Panc1 (cell line): ENCODE measurements at regions not wholly inside any gene's neighbourhood (a gene's known extent, or its start where the extent isn't known, plus 50 kb on each side); places are given as distances from the start of the nearest gene placed in this dataset.

Experiments used
- ATAC-seq: fragments of 200-7000 bp; cut with Tn5 transposase; 2 replicates; pipeline ENCODE4 v1.9.1; 2020; ENCODE audit warnings: mild to moderate bottlenecking, moderate library complexity
- BruUV-seq: library from RNA; stranded (reverse); fragments of 400-500 nt; replicated peaks from 2 replicates; lab custom pipeline; 2021; lab: Mats Ljungman, UMichigan
- CTCF ChIA-PET: fragments of 300-600 bp; sonication (Branson Sonifier 250); formaldehyde crosslinking; loops from one replicate; lab custom pipeline; 2022; ENCODE audit warnings: antibody characterized with exemption; lab: Charles Lee
- POLR2A ChIA-PET: fragments of 300-600 bp; sonication (Branson Sonifier 250); formaldehyde crosslinking; loops from one replicate; lab custom pipeline; 2022; ENCODE audit warnings: antibody characterized with exemption; lab: Charles Lee
- DNase-seq: peaks from one replicate; pipeline ENCODE4 v3.0.0-alpha.2; 2010; ENCODE audit warnings: low read depth, low spot score
- H3K27ac ChIP-seq: 2 replicates; pipeline ENCODE4 v1.5.1; 2011; ENCODE audit warnings: mild to moderate bottlenecking, low read length, inconsistent platforms
- H3K27me3 ChIP-seq: fragments of 200-500 bp; sonication (Bioruptor generic); 2 replicates; pipeline ENCODE4 v1.6.0; 2014; ENCODE audit warnings: low read length, inconsistent platforms; ENCODE audit not compliant: control insufficient read depth, insufficient read depth
- H3K36me3 ChIP-seq: fragments of 200-500 bp; sonication (Bioruptor generic); 2 replicates; pipeline ENCODE4 v1.5.1; 2014; ENCODE audit warnings: inconsistent platforms, mild to moderate bottlenecking, low read length, moderate library complexity; ENCODE audit not compliant: control insufficient read depth, insufficient read depth
- H3K4me1 ChIP-seq: 2 replicates; pipeline ENCODE4 v1.5.1; 2011; ENCODE audit warnings: inconsistent platforms, mild to moderate bottlenecking, low read length, moderate library complexity; ENCODE audit not compliant: control insufficient read depth, insufficient read depth
- H3K4me3 ChIP-seq, 2 experiments: 2 replicates each; pipeline ENCODE4 v1.5.1; 2011 to 2012; ENCODE audit warnings: low read depth in 2 of 2, low read length in 2 of 2, mild to moderate bottlenecking in 2 of 2, inconsistent platforms in 1 of 2, moderate library complexity in 1 of 2
- H3K9me3 ChIP-seq: fragments of 200-500 bp; sonication (Bioruptor generic); 2 replicates; pipeline ENCODE4 v1.5.1; 2014; ENCODE audit warnings: low read depth, mild to moderate bottlenecking, inconsistent platforms, low read length, moderate library complexity; ENCODE audit not compliant: control insufficient read depth, insufficient read depth
- CTCF ChIP-seq: fragments of 450-650 bp; IDR thresholded peaks from 2 replicates; pipeline ENCODE4 v1.5.1; 2017; ENCODE audit warnings: mild to moderate bottlenecking
- POLR2AphosphoS5 ChIP-seq: IDR thresholded peaks from 2 replicates; pipeline ENCODE4 v1.6.1; 2012; ENCODE audit warnings: mild to moderate bottlenecking, low read depth, low read length, moderate library complexity
- REST ChIP-seq, 2 experiments: IDR thresholded peaks; 2 replicates each; pipeline ENCODE4 v1.6.1; 2011 to 2012; ENCODE audit warnings: low read depth in 2 of 2, control low read depth in 1 of 2, low read length in 1 of 2, mild to moderate bottlenecking in 1 of 2, moderate library complexity in 1 of 2; ENCODE audit not compliant: insufficient read depth in 1 of 2
- SIN3A ChIP-seq: IDR thresholded peaks from 2 replicates; pipeline ENCODE4 v1.6.1; 2012; ENCODE audit warnings: low read depth, mild to moderate bottlenecking, low read length, moderate library complexity, borderline replicate concordance; ENCODE audit not compliant: insufficient read depth
- TCF7L2 ChIP-seq: IDR thresholded peaks from 2 replicates; pipeline ENCODE4 v1.6.1; 2011; ENCODE audit warnings: mild to moderate bottlenecking, low read depth, low read length, inconsistent platforms
- in situ Hi-C: cut with HindIII; loops from 2 replicates; pipeline ENCODE4 v1.10.0; 2016; ENCODE audit warnings: low sequenced_read_pairs, low pct_unique_long_range_greater_than_20kb
- intact Hi-C: fragments of 100-400 bp; cut with micrococcal nuclease; formaldehyde crosslinking; loops from one replicate; pipeline ENCODE4 v1.10.0; 2022; ENCODE audit not compliant: unreplicated experiment

- no TSS peak for BruUV-seq
- TF ChIP-seq SIN3A (no peak), TCF7L2 (no peak), CTCF (no peak; the same call in 1 of the 2 replicates), POLR2AphosphoS5 (no peak), REST (IDR thresholded peaks at IDR 0.05; ENCODE audit: insufficient read depth in 1 of 2, low read depth in 2 of 2, low read length in 1 of 2) (no peak)
- Histone ChIP-seq H3K9me3 (no peaks in the 10 kb centered on the region), H3K4me3 (peak overlapping the region; percentile 63 to 87), H3K4me1 (peaks cover 18% of the 10 kb centered on the region), H3K27me3 (no peaks in the 10 kb centered on the region), H3K36me3 (no peaks in the 10 kb centered on the region; the same call in 1 of the 2 replicates), H3K27ac (peak overlapping the region; percentile 92)
- no peak for DNase-seq
- intact Hi-C loops (loop anchor here (1.0 kb wide), 1 partner anchor 89 kb away; the partner anchor contains the start of gene ARID1B), in situ Hi-C loops (no loop called here)
- ChIA-PET CTCF (no interaction called here), POLR2A (no interaction called here)
- ATAC-seq = peak; percentile 69
Measured at GRCh38 chr6:156687789-156688619, 89.2 kb upstream of the ARID1B start.

- in situ Hi-C loops (no loop called here), intact Hi-C loops (no loop called here)
- Histone ChIP-seq H3K4me1 (peaks cover 18% of the 10 kb centered on the region), H3K4me3 (peak overlapping the region; percentile 63 to 87), H3K27ac (peak overlapping the region; percentile 98), H3K9me3 (no peaks in the 10 kb centered on the region), H3K27me3 (no peaks in the 10 kb centered on the region; the same call in 1 of the 2 replicates), H3K36me3 (no peaks in the 10 kb centered on the region; the same call in 1 of the 2 replicates)
- ChIA-PET POLR2A (interaction anchor here (0.7 kb wide), 2 partner anchors 11 to 1083 kb away, joined by 3 to 11 read pairs; no protein-coding TSS in a partner anchor), CTCF (interaction anchor here (0.6 kb wide), 1 partner anchor 844 kb away, joined by 3 read pairs; no protein-coding TSS in a partner anchor)
- ATAC-seq (peak; percentile 93), DNase-seq (no peak)
- BruUV-seq = no TSS peak
- TF ChIP-seq SIN3A (peak; percentile 76; the same call in 1 of the 2 replicates), TCF7L2 (no peak), CTCF (no peak), POLR2AphosphoS5 (peak; percentile 80)
Measured at GRCh38 chr6:156686995-156687788, 90.0 kb upstream of the ARID1B start.
